ENCODE measurements at regions not wholly inside any gene's neighbourhood (a gene's known extent, or its start where the extent isn't known, plus 50 kb on each side); places are given as distances from the start of the nearest gene placed in this dataset.
"Not testable (repeated sequence)": the region's sequence is repeated elsewhere in the genome, so short reads cannot be mapped to it uniquely, and the experiment has no call there.

GRCh38 chr4:32932156-32932555 is 2212.0 kb downstream of the PCDH7 start:
- no peak overlapping the region for H2BK120ac ChIP-seq (ENCODE audit: low read depth, low read length, poor library complexity, severe bottlenecking)
- H4K5ac ChIP-seq (ENCODE audit: insufficient read length, low read depth, low read length) = no peak overlapping the region
- no peak overlapping the region for H4K91ac ChIP-seq (ENCODE audit: insufficient read length, low read depth, low read length)
- no peak overlapping the region for H4K8ac ChIP-seq (replicated peaks; ENCODE audit: insufficient read length, low read depth, low read length)
- no peak overlapping the region for H3K56ac ChIP-seq (ENCODE audit: insufficient read length, low read depth, low read length)
- no peaks in the 10 kb centered on the region for H3K4me1 ChIP-seq (ENCODE audit: insufficient read depth, low read length)
- no peak overlapping the region for H3K18ac ChIP-seq (ENCODE audit: insufficient read length, low read depth, low read length)
- no peak overlapping the region for H2AFZ ChIP-seq (ENCODE audit: low read length)
- H3K14ac ChIP-seq (ENCODE audit: insufficient read depth, low read length) = no peak overlapping the region
- H2BK15ac ChIP-seq (ENCODE audit: low read depth, low read length) = no peak overlapping the region
- TF ChIP-seq CTCF (conservative IDR thresholded peaks at IDR 0.05) = no peak
- no peak overlapping the region for H3K4me2 ChIP-seq (ENCODE audit: insufficient read depth, insufficient read length, low read length)
- no peak overlapping the region for H3K4ac ChIP-seq (ENCODE audit: low read depth, low read length)
- no peaks in the 10 kb centered on the region for H3K27me3 ChIP-seq (ENCODE audit: insufficient read depth, low read length)
- peaks cover 8 to 10% of the 10 kb centered on the region in 2 experiments; a peak in 3 of 4 replicates for H3K4me1 Mint-ChIP-seq
- no peak overlapping the region for H2AK5ac ChIP-seq (ENCODE audit: insufficient read length, low read length)
- H3K27me3 Mint-ChIP-seq (ENCODE audit: low read depth) = no peaks in the 10 kb centered on the region
- no peaks in the 10 kb centered on the region; a peak in 1 of 7 replicates for H3K36me3 Mint-ChIP-seq (ENCODE audit: insufficient read depth in 1 of 3, low read depth in 3 of 3)
- H2BK12ac ChIP-seq (ENCODE audit: insufficient read length, low read depth, low read length) = no peak overlapping the region
- no peaks in the 10 kb centered on the region for H4K20me1 ChIP-seq (ENCODE audit: control insufficient read depth, insufficient read depth, insufficient read length)
- no peaks in the 10 kb centered on the region for H3K79me2 ChIP-seq (ENCODE audit: insufficient read depth, low read length)
- H3K9ac ChIP-seq (ENCODE audit: extremely low read depth, insufficient read length, low read length) = no peak overlapping the region
- no peak for DNase-seq
- no peak overlapping the region for H3K23ac ChIP-seq (ENCODE audit: insufficient read length, low read depth, low read length)
- no peak overlapping the region for H2BK5ac ChIP-seq (ENCODE audit: insufficient read length, low read length)
- no peaks in the 10 kb centered on the region for H3K9me3 ChIP-seq (ENCODE audit: control insufficient read depth, low read depth, low read length)
- no peak overlapping the region for H3T11ph ChIP-seq (ENCODE audit: low read length)
- H3K27ac Mint-ChIP-seq = no peak overlapping the region
- no peak overlapping the region for H2BK20ac ChIP-seq (ENCODE audit: low read depth, low read length, poor library complexity, severe bottlenecking)
- H3K23me2 ChIP-seq (ENCODE audit: insufficient read length, low read depth, low read length, poor library complexity, severe bottlenecking) = no peaks in the 10 kb centered on the region
- no peak overlapping the region for H3K27ac ChIP-seq (ENCODE audit: insufficient read length, low read depth, low read length)
- no peaks in the 10 kb centered on the region; a peak in 1 of 5 replicates for H3K9me3 Mint-ChIP-seq
- H3K4me3 Mint-ChIP-seq = no peak overlapping the region
- H3K79me1 ChIP-seq (ENCODE audit: insufficient read depth, low read depth, low read length, poor library complexity, severe bottlenecking) = no peaks in the 10 kb centered on the region

- H3K4ac ChIP-seq (ENCODE audit: low read depth, low read length); H3K27ac Mint-ChIP-seq; H2BK15ac ChIP-seq (ENCODE audit: low read depth, low read length); H2BK120ac ChIP-seq (ENCODE audit: low read depth, low read length, poor library complexity, severe bottlenecking); H3K14ac ChIP-seq (ENCODE audit: insufficient read depth, low read length); H3K4me1 ChIP-seq (ENCODE audit: insufficient read depth, low read length); H3K9me3 ChIP-seq (ENCODE audit: control insufficient read depth, low read depth, low read length); DNase-seq; H3K56ac ChIP-seq (ENCODE audit: insufficient read length, low read depth, low read length); H3K4me3 Mint-ChIP-seq; H2BK12ac ChIP-seq (ENCODE audit: insufficient read length, low read depth, low read length); H4K20me1 ChIP-seq (ENCODE audit: control insufficient read depth, insufficient read depth, insufficient read length); H3K4me2 ChIP-seq (ENCODE audit: insufficient read depth, insufficient read length, low read length); H3K27me3 Mint-ChIP-seq (ENCODE audit: low read depth); H2AK5ac ChIP-seq (ENCODE audit: insufficient read length, low read length); H4K91ac ChIP-seq (ENCODE audit: insufficient read length, low read depth, low read length); H3K9ac ChIP-seq (ENCODE audit: extremely low read depth, insufficient read length, low read length); H3K27ac ChIP-seq (ENCODE audit: insufficient read length, low read depth, low read length); H3K23ac ChIP-seq (ENCODE audit: insufficient read length, low read depth, low read length); H3K79me1 ChIP-seq (ENCODE audit: insufficient read depth, low read depth, low read length, poor library complexity, severe bottlenecking); H3K4me1 Mint-ChIP-seq; H3K27me3 ChIP-seq (ENCODE audit: insufficient read depth, low read length); H4K5ac ChIP-seq (ENCODE audit: insufficient read length, low read depth, low read length); H2BK5ac ChIP-seq (ENCODE audit: insufficient read length, low read length); H3K23me2 ChIP-seq (ENCODE audit: insufficient read length, low read depth, low read length, poor library complexity, severe bottlenecking); H3K9me3 Mint-ChIP-seq; H2BK20ac ChIP-seq (ENCODE audit: low read depth, low read length, poor library complexity, severe bottlenecking); H4K8ac ChIP-seq (replicated peaks; ENCODE audit: insufficient read length, low read depth, low read length); H2AFZ ChIP-seq (ENCODE audit: low read length); H3K18ac ChIP-seq (ENCODE audit: insufficient read length, low read depth, low read length); H3T11ph ChIP-seq (ENCODE audit: low read length); H3K36me3 Mint-ChIP-seq (ENCODE audit: insufficient read depth in 1 of 3, low read depth in 3 of 3); H3K79me2 ChIP-seq (ENCODE audit: insufficient read depth, low read length): not testable (repeated sequence)
These were observed 2219.1 kb downstream of the PCDH7 start for GRCh38 chr4:32939222-32939621.

Data from H9 (cell line).